22Rv1 (cell line): ENCODE measurements at regions not wholly inside any gene's neighbourhood (a gene's known extent, or its start where the extent isn't known, plus 50 kb on each side); places are given as distances from the start of the nearest gene placed in this dataset.

ENCODE experiments used
- ZFX ChIP-seq: fragments of 450-650 bp; IDR thresholded peaks from 2 replicates; pipeline ENCODE4 v1.6.1; 2017; ENCODE audit warnings: antibody characterized with exemption, borderline replicate concordance
- TF ChIP-seq, protein P1 (sequence below): fragments of 450-650 bp; IDR thresholded peaks from 2 replicates; pipeline ENCODE4 v1.5.1; 2017; ENCODE audit warnings: mild to moderate bottlenecking

DNA sequence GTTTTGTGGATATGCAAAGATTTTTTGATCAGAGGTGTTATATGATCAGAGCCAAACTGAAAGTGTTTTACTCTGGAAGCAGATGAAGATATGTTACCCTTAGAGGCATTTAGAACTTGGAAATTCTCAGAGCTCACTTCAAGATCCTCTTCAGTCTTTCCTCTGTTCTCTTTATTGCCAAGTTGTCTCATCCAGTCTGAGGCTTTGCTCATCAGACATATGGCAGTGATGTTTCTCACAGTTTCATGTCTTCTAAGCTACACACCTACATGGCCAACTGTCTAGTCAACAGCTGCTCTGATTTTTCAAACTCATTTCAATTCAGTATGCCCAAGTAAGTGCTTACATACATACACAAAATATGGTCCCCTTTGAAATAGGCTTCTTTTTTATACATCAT lies 1504.3 kb upstream of the PIK3C3 start:
- TF ChIP-seq, protein P1, sequence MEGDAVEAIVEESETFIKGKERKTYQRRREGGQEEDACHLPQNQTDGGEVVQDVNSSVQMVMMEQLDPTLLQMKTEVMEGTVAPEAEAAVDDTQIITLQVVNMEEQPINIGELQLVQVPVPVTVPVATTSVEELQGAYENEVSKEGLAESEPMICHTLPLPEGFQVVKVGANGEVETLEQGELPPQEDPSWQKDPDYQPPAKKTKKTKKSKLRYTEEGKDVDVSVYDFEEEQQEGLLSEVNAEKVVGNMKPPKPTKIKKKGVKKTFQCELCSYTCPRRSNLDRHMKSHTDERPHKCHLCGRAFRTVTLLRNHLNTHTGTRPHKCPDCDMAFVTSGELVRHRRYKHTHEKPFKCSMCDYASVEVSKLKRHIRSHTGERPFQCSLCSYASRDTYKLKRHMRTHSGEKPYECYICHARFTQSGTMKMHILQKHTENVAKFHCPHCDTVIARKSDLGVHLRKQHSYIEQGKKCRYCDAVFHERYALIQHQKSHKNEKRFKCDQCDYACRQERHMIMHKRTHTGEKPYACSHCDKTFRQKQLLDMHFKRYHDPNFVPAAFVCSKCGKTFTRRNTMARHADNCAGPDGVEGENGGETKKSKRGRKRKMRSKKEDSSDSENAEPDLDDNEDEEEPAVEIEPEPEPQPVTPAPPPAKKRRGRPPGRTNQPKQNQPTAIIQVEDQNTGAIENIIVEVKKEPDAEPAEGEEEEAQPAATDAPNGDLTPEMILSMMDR: no peak
- no peak for TF ChIP-seq ZFX
